GM23338 (cell line): ENCODE measurements at regions not wholly inside any gene's neighbourhood (a gene's known extent, or its start where the extent isn't known, plus 50 kb on each side); places are given as distances from the start of the nearest gene placed in this dataset.

Experiments
- ATAC-seq: fragments of 200-7000 bp; cut with Tn5 transposase; 3 replicates; pipeline ENCODE4 v1.9.1; 2020
- DNase-seq: peaks from one replicate; pipeline ENCODE4 v3.0.0-alpha.2; 2015; ENCODE audit warnings: low spot score
- H2AFZ ChIP-seq: fragments of 200-600 bp; sonication (generic); 2 replicates; pipeline ENCODE4 v1.8.0; 2016; ENCODE audit warnings: antibody characterized with exemption, mild to moderate bottlenecking, moderate library complexity
- H3F3A ChIP-seq: fragments of 200-600 bp; sonication (generic); replicated peaks from 2 replicates; pipeline ENCODE4 v1.8.0; 2017; ENCODE audit warnings: antibody characterized with exemption, mixed run types, low read depth
- H3K27ac ChIP-seq: fragments of 200-600 bp; sonication (generic); 2 replicates; pipeline ENCODE4 v1.6.1; 2016; ENCODE audit warnings: low read depth
- H3K27me3 ChIP-seq: fragments of 200-600 bp; sonication (generic); 2 replicates; pipeline ENCODE4 v1.8.0; 2016; ENCODE audit warnings: mild to moderate bottlenecking, mixed run types, moderate library complexity; ENCODE audit not compliant: insufficient read depth
- H3K36me3 ChIP-seq: fragments of 200-600 bp; sonication (generic); 2 replicates; pipeline ENCODE4 v1.8.0; 2016; ENCODE audit warnings: mild to moderate bottlenecking; ENCODE audit not compliant: insufficient read depth
- H3K4me1 ChIP-seq: fragments of 200-600 bp; sonication (generic); 2 replicates; pipeline ENCODE4 v1.8.0; 2016; ENCODE audit warnings: mild to moderate bottlenecking, moderate library complexity; ENCODE audit not compliant: insufficient read depth
- H3K4me2 ChIP-seq: fragments of 200-600 bp; sonication (generic); 2 replicates; pipeline ENCODE4 v1.7.1; 2017; ENCODE audit warnings: mixed run types
- H3K4me3 ChIP-seq: fragments of 200-600 bp; sonication (generic); 2 replicates; pipeline ENCODE4 v1.6.1; 2016; ENCODE audit warnings: mixed run types
- H3K79me2 ChIP-seq: fragments of 200-600 bp; sonication (generic); replicated peaks from 2 replicates; pipeline ENCODE4 v1.8.0; 2017; ENCODE audit warnings: mild to moderate bottlenecking; ENCODE audit not compliant: insufficient read depth
- H3K9me2 ChIP-seq: fragments of 200-600 bp; sonication (generic); 2 replicates; pipeline ENCODE4 v1.8.0; 2017; ENCODE audit not compliant: insufficient read depth
- H4K20me1 ChIP-seq: fragments of 200-600 bp; sonication (generic); replicated peaks from 2 replicates; pipeline ENCODE4 v1.8.0; 2017; ENCODE audit warnings: mild to moderate bottlenecking; ENCODE audit not compliant: insufficient read depth
- H3K27ac Mint-ChIP-seq: 2 replicates; pipeline ENCODE4 v1.8.0; 2020; ENCODE audit warnings: inconsistent platforms, mild to moderate bottlenecking, moderate library complexity, mixed read lengths
- H3K27me3 Mint-ChIP-seq: 3 replicates; pipeline ENCODE4 v1.8.0; 2022; ENCODE audit warnings: low read depth, mild to moderate bottlenecking, moderate library complexity, mixed read lengths, inconsistent platforms; ENCODE audit not compliant: insufficient read depth, poor library complexity
- H3K36me3 Mint-ChIP-seq: 3 replicates; pipeline ENCODE4 v1.8.0; 2021; ENCODE audit warnings: low read depth, mild to moderate bottlenecking, inconsistent platforms, moderate library complexity, mixed read lengths
- H3K4me1 Mint-ChIP-seq: 3 replicates; pipeline ENCODE4 v1.8.0; 2020; ENCODE audit warnings: mild to moderate bottlenecking, inconsistent platforms, mixed read lengths
- H3K4me3 Mint-ChIP-seq: 3 replicates; pipeline ENCODE4 v1.8.0; 2021; ENCODE audit warnings: moderate library complexity, mild to moderate bottlenecking, inconsistent platforms, mixed read lengths
- H3K9me3 Mint-ChIP-seq: 3 replicates; pipeline ENCODE4 v1.8.0; 2020; ENCODE audit warnings: moderate library complexity, mild to moderate bottlenecking, inconsistent platforms, mixed read lengths
- CREB1 ChIP-seq: fragments of 250-450 bp; sonication (Bioruptor Pico); IDR thresholded peaks from 2 replicates; pipeline ENCODE4 v1.5.0; 2020; ENCODE audit warnings: low read depth, mild to moderate bottlenecking, moderate library complexity
- CTCF ChIP-seq, 2 experiments: fragments of 200-600 bp in 1 of 2; sonication (generic) in 1 of 2; conservative IDR thresholded peaks; 2 replicates each; pipeline versions ENCODE4 v1.5.1 to v1.6.1; 2016 to 2017; ENCODE audit warnings: antibody characterized with exemption in 2 of 2, low read depth in 2 of 2, mild to moderate bottlenecking in 2 of 2, moderate library complexity in 1 of 2
- ETS1 ChIP-seq: IDR thresholded peaks from 2 replicates; pipeline ENCODE4 v1.6.1; 2016; ENCODE audit warnings: antibody characterized with exemption
- EZH2 ChIP-seq: fragments of 200-600 bp; sonication (generic); IDR thresholded peaks from one replicate; pipeline ENCODE4 v1.8.0; 2017; ENCODE audit warnings: antibody characterized with exemption, mild to moderate bottlenecking, low read depth; ENCODE audit not compliant: unreplicated experiment
- EZH2phosphoT487 ChIP-seq: fragments of 200-600 bp; sonication (generic); IDR thresholded peaks from one replicate; pipeline ENCODE4 v1.8.1; 2018; ENCODE audit warnings: antibody characterized with exemption; ENCODE audit not compliant: unreplicated experiment
- JUNB ChIP-seq: IDR thresholded peaks from one replicate; pipeline ENCODE4 v1.6.1; 2016; ENCODE audit warnings: antibody characterized with exemption; ENCODE audit not compliant: unreplicated experiment
- NANOG ChIP-seq: IDR thresholded peaks from 2 replicates; pipeline ENCODE4 v1.6.1; 2016; ENCODE audit warnings: antibody characterized with exemption, borderline replicate concordance
- POLR2AphosphoS5 ChIP-seq: IDR thresholded peaks from 2 replicates; pipeline ENCODE4 v1.6.1; 2016; ENCODE audit warnings: antibody characterized with exemption, low read depth
- REST ChIP-seq: IDR thresholded peaks from one replicate; pipeline ENCODE4 v1.6.1; 2018; ENCODE audit warnings: antibody characterized with exemption; ENCODE audit not compliant: unreplicated experiment
- STAT1 ChIP-seq: IDR thresholded peaks from one replicate; pipeline ENCODE4 v1.6.1; 2016; ENCODE audit warnings: antibody characterized with exemption; ENCODE audit not compliant: unreplicated experiment
- ZNF114 ChIP-seq: fragments of 250-450 bp; sonication (Bioruptor Pico); IDR thresholded peaks from 2 replicates; pipeline ENCODE4 v1.5.0; 2020; ENCODE audit warnings: mild to moderate bottlenecking, moderate library complexity
- ZNF331 ChIP-seq: fragments of 250-450 bp; sonication (Bioruptor Pico); IDR thresholded peaks from 2 replicates; pipeline ENCODE4 v1.5.0; 2020; ENCODE audit warnings: low read depth, mild to moderate bottlenecking, moderate library complexity

GRCh38 chr12:116636608-116637519, 77.7 kb downstream of the MAP1LC3B2 start:
- Histone ChIP-seq H3F3A (no peaks in the 10 kb centered on the region), H3K4me2 (no peak overlapping the region), H3K4me3 (no peak overlapping the region), H3K27me3 (no peaks in the 10 kb centered on the region), H3K79me2 (no peaks in the 10 kb centered on the region), H3K4me1 (peaks cover 3% of the 10 kb centered on the region), H3K27ac (no peak overlapping the region), H3K9me2 (0 out of 2 replicates have a peak, but pooled peaks cover 4% of the 10 kb centered on the region), H4K20me1 (0 out of 2 replicates have a peak, but pooled peaks cover 2% of the 10 kb centered on the region), H3K36me3 (no peaks in the 10 kb centered on the region), H2AFZ (no peak overlapping the region)
- TF ChIP-seq EZH2, result no peak
- no peak for TF ChIP-seq ETS1
- no peak for TF ChIP-seq ZNF114
- TF ChIP-seq ZNF331, result no peak
- H3K4me1 Mint-ChIP-seq, result peaks cover 2% of the 10 kb centered on the region; the same call in 2 of the 3 replicates
- DNase-seq (no peak), ATAC-seq (no peak)
- no peak overlapping the region for H3K27ac Mint-ChIP-seq
- H3K4me3 Mint-ChIP-seq, result no peak overlapping the region
- no peaks in the 10 kb centered on the region for H3K27me3 Mint-ChIP-seq
- H3K9me3 Mint-ChIP-seq, result no peaks in the 10 kb centered on the region
- H3K36me3 Mint-ChIP-seq, result no peaks in the 10 kb centered on the region

- H3K4me1 ChIP-seq, result peaks cover 16% of the 10 kb centered on the region
- no peaks in the 10 kb centered on the region for H3K36me3 ChIP-seq
- 0 out of 2 replicates have a peak, but pooled peaks cover 2% of the 10 kb centered on the region for H4K20me1 ChIP-seq
- H3K27ac Mint-ChIP-seq, result no peak overlapping the region
- H3K4me2 ChIP-seq, result no peak overlapping the region
- H2AFZ ChIP-seq, result no peak overlapping the region
- no peaks in the 10 kb centered on the region for H3K27me3 Mint-ChIP-seq
- no peaks in the 10 kb centered on the region for H3K79me2 ChIP-seq
- no peak overlapping the region for H3K4me3 ChIP-seq
- no peaks in the 10 kb centered on the region for H3F3A ChIP-seq
- H3K9me2 ChIP-seq, result 0 out of 2 replicates have a peak, but pooled peaks cover 4% of the 10 kb centered on the region
- no peak overlapping the region for H3K27ac ChIP-seq
- no peaks in the 10 kb centered on the region for H3K9me3 Mint-ChIP-seq
- H3K4me1 Mint-ChIP-seq, result peaks cover 14% of the 10 kb centered on the region
- no peaks in the 10 kb centered on the region for H3K27me3 ChIP-seq
- ATAC-seq (no peak), DNase-seq (no peak)
- H3K4me3 Mint-ChIP-seq, result no peak overlapping the region
- no peaks in the 10 kb centered on the region for H3K36me3 Mint-ChIP-seq
- TF ChIP-seq JUNB (no peak), REST (no peak), CTCF (conservative IDR thresholded peaks at IDR 0.05; ENCODE audit: low read depth in 2 of 2) (no peak), POLR2AphosphoS5 (no peak), NANOG (no peak), ZNF331 (no peak), STAT1 (no peak), CREB1 (CRISPR knock-in tag) (no peak), ZNF114 (no peak), ETS1 (no peak), EZH2 (no peak), EZH2phosphoT487 (no peak)
Measured at GRCh38 chr12:116635487-116635886, 76.3 kb downstream of the MAP1LC3B2 start.
